ENCODE measurements at regions not wholly inside any gene's neighbourhood (a gene's known extent, or its start where the extent isn't known, plus 50 kb on each side); places are given as distances from the start of the nearest gene placed in this dataset.
A peak's percentile ranks its signal among the peaks of the same experiment; 100 is the strongest.

DNA sequence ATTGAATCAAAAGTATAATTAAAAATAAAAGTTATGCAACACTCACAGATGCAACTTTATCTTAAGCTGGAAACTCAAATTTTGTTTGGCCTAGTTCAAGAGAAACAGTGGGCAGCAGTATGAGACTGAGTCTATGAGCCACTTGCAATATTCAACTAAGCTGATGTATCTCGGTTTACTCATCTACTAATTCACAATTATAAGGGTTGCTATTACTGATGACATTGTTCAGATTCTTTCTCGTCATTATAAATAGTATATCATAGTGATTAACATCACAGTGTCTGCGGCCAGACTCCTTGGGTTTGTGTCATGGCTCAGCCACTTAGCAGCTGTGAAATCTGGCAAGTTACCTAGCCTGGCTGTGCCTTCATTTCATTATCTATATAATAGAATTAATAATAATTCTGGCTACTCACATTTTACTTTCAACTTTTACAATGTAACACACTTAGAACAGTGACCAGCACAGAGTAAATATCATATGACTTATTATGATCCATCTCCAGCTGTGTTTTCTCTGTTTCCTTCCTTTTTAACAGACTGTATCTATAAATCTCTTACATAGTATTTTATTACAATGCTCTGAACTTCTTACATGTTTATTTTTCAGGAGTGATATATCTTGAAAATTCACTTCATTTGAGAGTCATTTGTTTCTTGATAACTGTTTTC, 194.3 kb upstream of the RGS18 start:
- peak; percentile 76 for DNase-seq (ENCODE audit: low read depth)

GRCh38 chr1:191969290-191969689, 189.0 kb upstream of the RGS18 start:
- DNase-seq (ENCODE audit: low read depth): no peak

- DNase-seq (ENCODE audit: low read depth): no peak
These were observed 188.1 kb upstream of the RGS18 start for GRCh38 chr1:191970116-191970515.

DNA sequence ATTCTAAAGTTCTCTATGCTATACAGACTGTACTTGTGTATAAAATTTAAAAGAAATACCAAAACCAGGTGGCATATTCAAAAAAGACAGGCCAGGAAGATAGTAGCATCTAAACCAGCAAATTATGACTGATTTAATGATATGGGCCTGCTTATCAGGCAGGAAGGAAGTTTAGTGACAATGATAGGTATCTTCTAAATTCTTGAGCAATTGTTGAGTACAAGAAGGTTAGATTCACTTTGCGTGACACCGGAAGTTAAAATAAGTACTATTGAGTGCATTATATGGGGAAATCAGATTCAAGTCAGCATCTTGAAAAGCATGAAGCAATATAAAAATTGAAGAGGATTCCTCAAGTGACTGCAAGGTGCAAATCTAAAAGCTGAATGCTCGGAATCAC, 186.8 kb upstream of the RGS18 start:
- DNase-seq (ENCODE audit: low read depth): no peak

GRCh38 chr1:191974004-191974403, 184.3 kb upstream of the RGS18 start:
- DNase-seq (ENCODE audit: low read depth): no peak

- no peak for DNase-seq (ENCODE audit: low read depth)
These were observed 180.3 kb upstream of the RGS18 start for GRCh38 chr1:191977874-191978506.

DNA sequence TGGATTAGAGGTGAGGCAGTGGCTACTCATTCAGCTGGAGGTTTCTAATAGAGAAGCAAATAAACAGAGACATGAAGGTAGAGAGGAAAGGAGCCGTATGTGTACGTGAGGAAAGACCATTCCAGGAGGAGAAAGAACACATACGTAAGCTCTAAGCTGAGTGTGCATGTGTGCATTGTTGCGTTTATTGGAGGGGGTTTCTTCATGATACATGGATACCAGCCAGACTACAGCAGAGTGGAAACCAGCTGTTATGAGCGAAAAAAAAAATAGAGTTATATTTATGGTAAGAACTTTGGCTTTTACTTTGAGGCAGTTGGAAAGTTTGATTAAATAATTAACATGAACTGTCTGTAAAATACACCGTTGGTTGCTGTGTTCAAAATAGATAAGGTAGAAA, 173.4 kb upstream of the RGS18 start:
- no peak for DNase-seq (ENCODE audit: low read depth)

DNA sequence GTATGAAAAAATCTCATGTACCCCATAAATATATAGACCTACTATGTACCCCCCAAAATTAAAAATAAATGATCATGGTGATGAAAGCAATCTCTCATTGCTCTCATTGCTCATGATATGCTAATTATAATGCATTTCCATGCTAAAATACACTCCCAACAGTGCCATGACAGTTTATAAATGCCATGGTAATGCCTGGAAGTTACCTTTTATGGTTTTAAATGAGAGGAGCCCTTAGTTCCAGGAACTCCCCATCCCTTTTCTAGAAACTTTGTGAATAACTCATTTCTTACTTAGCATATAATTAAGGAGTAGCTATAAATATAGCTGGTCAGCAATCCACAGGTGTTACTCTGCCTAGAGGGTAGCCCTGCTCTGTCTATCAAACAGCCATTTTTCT, 166.1 kb upstream of the RGS18 start:
- DNase-seq (ENCODE audit: low read depth): no peak

- DNase-seq (ENCODE audit: low read depth): peak; percentile 62
These were observed 164.7 kb upstream of the RGS18 start for GRCh38 chr1:191993549-191993948.

DNA sequence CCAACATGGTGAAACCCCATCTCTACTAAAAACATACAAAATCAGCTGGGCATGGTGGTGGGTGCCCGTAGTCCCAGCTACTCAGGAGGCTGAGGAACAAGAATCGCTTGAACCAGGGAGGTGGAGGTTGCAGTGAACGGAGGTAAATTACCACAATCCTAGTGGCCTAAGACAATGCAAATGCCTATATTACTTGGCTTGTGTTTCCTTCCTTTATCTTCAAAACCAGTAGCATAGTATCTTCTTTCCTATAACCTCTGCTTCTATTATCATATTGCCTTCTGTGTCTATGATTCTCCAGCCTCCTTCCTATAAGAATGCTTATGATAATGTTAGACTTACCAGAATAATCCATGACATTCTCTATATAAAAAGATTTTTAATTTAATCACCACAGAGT, 156.2 kb upstream of the RGS18 start:
- no peak for DNase-seq (ENCODE audit: low read depth)

DNA sequence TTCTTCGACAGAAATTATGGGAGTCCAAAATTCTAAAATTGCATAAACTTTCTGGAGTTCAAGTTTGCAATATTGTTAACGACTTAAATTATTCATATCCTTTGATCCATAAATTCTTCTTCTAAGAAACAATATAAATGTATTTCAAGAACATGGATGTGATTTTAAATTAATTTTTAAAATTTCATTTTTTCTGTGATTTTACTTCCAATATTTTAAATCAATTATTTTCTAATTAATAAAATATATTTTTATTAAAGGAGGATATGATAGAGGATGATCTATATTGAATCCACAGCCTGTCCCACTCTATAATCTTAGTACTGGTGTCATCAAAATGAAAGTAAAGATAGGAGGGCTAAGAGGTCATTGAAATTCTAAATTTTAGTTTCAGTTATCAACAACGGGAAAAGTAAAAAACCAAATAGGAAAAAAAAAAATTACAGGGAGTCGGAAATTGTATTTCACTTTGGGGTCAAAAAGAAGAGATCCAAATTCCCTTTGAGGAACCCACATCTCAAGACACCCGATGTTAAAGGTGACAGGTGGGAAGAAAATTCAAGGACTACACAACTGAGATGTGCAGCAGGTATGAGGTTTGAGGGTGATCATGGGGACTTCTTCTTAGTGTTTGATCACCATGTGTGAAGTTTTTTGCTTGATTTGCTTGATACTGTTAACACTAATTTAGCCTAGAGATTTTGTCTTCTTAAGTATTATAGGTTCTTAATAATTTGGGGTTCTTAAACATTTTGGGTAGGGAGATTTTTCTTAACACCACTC, 154.8 kb upstream of the RGS18 start:
- no peak for DNase-seq (ENCODE audit: low read depth)

DNA sequence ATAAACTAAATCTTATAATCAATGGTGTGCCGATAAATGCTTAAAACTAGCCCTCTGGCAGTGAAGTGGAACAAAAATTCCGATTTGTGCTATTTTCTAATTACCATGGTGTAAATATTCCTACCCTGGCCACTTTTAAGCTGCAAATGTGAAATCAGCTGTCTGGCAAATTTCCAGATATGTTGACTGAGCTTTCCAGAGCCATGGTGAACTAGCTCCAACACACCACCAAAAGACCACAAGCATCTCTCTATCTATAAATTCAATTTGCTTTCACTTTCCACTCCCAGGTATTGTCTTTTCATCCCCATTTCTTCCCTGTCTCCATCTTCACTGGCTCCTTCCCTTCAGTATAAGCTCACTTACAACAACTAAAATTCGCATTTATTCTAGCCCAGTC, 152.3 kb upstream of the RGS18 start:
- DNase-seq (ENCODE audit: low read depth): peak; percentile 9

DNA sequence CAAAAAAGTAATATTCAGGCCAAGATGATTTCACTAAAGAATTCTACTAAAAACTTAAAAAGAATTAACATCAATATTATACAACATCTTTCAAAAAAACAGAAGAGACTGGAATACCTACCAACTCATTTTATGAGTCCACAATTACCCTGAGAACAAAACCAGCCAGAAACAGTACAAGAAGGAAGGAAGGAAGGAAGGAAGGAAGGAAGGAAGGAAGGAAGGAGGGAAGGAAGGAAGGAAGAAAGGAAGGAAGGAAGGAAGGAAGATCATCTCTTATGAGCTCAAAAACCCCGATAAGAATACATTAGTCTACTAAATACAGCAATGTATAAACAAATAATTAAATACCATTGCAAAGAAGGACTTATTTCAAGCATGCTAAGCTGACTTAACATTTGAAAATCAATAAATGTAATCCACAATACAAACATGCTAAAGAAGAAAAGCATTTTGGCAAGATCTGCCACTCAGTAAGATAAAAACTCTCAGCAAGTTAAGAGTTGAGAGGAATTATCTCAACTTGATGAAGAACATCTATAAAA, 149.9 kb upstream of the RGS18 start:
- no peak for DNase-seq (ENCODE audit: low read depth)

DNA sequence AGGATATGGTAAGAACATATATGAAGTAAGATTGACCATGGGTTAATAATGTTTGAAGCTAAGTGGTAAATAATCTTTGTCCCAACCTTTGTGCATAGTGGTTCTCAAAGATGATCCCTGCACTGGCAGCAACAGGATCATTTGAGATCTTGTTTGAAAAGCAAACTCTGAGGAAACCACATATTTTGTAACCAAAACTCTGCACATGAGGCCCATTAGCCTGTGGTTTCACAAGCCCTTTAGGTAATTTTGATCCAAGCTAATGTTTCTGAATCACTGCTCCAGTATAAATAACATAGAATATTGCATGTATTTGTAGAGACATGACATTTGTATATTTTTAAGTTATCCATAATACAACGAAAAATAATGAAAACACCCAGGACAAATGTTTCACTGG, 147.9 kb upstream of the RGS18 start:
- DNase-seq (ENCODE audit: low read depth): peak; percentile 14

DNA sequence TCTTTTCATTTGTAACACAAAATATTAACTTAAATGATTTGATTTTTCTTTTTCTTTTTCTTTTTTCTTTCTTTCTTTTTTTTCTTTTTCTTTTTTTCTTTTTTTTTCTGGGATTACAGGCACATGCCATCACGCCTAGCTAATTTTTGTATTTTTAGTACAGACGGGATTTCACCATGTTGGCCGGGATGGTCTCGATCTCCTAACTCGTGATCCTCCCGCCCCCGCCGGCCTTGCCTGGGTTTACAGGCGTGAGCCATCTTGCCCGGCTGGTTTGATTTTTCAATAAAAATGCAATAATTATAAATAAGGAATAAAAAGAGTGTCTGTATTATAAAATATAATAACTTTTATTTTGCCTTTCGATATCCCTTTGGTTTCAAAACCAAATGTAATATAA, 146.7 kb upstream of the RGS18 start:
- DNase-seq (ENCODE audit: low read depth): no peak

- DNase-seq (ENCODE audit: low read depth): no peak
These were observed 135.4 kb upstream of the RGS18 start for GRCh38 chr1:192022827-192023226.

DNA sequence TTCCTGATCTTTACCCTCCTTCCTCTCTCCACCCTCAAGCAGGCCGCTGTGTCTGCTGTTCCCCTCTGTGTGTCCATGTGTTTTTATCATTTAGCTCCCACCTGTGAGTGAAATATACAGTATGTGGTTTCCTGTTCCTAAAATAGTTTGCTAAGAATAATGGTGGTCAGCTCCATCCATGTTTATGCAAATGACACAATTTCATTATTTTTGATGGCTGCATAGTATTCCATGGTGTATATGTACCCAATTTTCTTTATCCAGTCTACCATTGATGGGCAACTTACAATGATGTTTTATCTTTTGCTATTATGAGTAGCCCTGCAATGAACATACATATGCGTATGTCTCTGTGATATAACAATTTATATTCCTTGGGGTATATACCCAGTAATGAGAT, 133.4 kb upstream of the RGS18 start:
- DNase-seq (ENCODE audit: low read depth): no peak

- no peak for DNase-seq (ENCODE audit: low read depth)
These were observed 119.7 kb upstream of the RGS18 start for GRCh38 chr1:192038567-192038966.

DNA sequence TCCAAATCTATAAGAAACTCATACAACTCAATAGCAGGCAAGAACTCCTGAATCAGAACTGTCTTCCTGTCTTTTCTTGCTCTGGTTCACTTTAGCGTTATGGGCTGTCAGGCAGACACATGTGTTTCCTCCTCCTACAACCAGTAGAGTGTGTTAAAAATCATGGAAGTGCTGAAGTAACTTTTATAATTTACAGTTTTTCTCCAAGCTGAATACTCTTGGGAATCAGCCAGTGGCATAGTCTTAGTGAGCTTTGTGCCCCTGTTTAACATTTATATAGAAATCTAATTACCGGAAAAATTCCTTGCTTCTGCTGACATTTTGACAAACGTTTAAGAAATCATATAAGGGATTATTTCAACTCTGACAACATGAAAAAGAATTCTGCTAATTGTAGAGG, 113.1 kb upstream of the RGS18 start:
- no peak for DNase-seq (ENCODE audit: low read depth)

DNA sequence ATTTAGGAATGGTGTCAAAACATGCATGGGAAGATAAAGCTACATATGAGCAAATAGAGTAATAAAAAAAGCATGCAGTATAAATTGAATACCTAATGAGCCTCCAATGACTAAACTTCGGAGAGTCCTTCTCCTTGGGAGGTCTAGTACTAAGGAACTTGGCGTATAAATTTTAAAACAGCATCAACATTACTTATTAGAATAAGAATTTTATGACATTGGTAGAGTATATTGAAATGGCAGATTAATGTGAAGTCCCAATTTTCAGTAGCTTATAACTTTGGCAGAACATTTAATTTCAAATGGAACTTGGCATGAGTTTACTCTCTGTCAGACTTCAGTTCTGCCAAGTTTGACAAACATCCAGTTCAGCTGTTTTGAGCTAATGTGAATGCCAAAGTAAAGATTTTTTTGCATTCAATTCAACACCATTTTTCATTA, 104.7 kb upstream of the RGS18 start:
- DNase-seq (ENCODE audit: low read depth): peak; percentile 44

GRCh38 chr1:192057766-192058165, 100.5 kb upstream of the RGS18 start:
- no peak for DNase-seq (ENCODE audit: low read depth)

- no peak for DNase-seq (ENCODE audit: low read depth)
These were observed 98.9 kb upstream of the RGS18 start for GRCh38 chr1:192059407-192059806.
